Liver (tissue), 3 donors: ENCODE measurements at regions not wholly inside any gene's neighbourhood (a gene's known extent, or its start where the extent isn't known, plus 50 kb on each side); places are given as distances from the start of the nearest gene placed in this dataset.

Experiments used
- EGR1 ChIP-seq, 2 donors: IDR thresholded peaks; 2 replicates each; pipeline ENCODE4 v1.6.1; 2016 to 2018; ENCODE audit warnings: antibody characterized with exemption in 2 of 2, low read depth in 2 of 2
- FOXA1 ChIP-seq: IDR thresholded peaks from 2 replicates; pipeline ENCODE4 v1.6.1; 2016; ENCODE audit warnings: antibody characterized with exemption
- RAD21 ChIP-seq, 2 donors: IDR thresholded peaks; 2 replicates each; pipeline ENCODE4 v1.6.1; 2016; ENCODE audit warnings: antibody characterized with exemption in 2 of 2, mild to moderate bottlenecking in 2 of 2
- RXRA ChIP-seq, 2 donors: IDR thresholded peaks; 2 replicates each; pipeline ENCODE4 v1.6.1; 2017 to 2018; ENCODE audit warnings: antibody characterized with exemption in 2 of 2, mild to moderate bottlenecking in 1 of 2
- SP1 ChIP-seq: IDR thresholded peaks from 2 replicates; pipeline ENCODE4 v1.6.1; 2018; ENCODE audit warnings: antibody characterized with exemption, mild to moderate bottlenecking
- TF ChIP-seq, protein P1 (sequence below): fragments of 150-350 bp; IDR thresholded peaks from 2 replicates; pipeline ENCODE4 v1.5.1; 2017; ENCODE audit warnings: improper control_type of control experiment, low read depth, low read length; ENCODE audit not compliant: missing input control
- TF ChIP-seq, protein P2 (sequence below): IDR thresholded peaks from 2 replicates; pipeline ENCODE4 v1.6.1; 2016; ENCODE audit warnings: antibody characterized with exemption, mild to moderate bottlenecking
- TF ChIP-seq, protein P3 (sequence below): IDR thresholded peaks from 2 replicates; pipeline ENCODE4 v1.6.1; 2016; ENCODE audit warnings: antibody characterized with exemption
- donor health status: healthy.
- donor health status: healthy.

DNA sequence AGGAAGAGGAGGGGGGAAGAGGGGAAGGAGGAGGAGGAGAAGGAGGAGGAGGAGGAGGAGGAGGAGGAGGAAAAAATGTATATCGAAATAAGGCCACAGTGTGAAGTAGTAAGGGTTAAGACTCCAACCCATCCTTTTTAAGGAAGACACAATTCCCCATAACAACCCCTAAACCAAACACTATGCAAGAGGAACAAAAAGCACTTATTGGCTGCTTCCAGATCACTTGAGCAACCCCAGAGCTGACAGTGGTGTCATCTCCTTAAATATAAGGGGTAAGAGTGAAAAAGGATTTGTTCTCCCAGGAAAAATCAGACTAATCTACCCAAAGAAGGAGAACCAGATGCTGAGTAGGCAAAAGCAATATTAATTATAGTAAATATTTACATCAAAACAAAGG, 169.1 kb upstream of the SASH1 start:
- TF ChIP-seq FOXA1 (no peak), RAD21 (IDR thresholded peaks at IDR 0.05) (no peak), EGR1 (IDR thresholded peaks at IDR 0.05; ENCODE audit: low read depth in 2 of 2) (no peak), RXRA (IDR thresholded peaks at IDR 0.05) (no peak), SP1 (no peak)
- TF ChIP-seq, protein P1, sequence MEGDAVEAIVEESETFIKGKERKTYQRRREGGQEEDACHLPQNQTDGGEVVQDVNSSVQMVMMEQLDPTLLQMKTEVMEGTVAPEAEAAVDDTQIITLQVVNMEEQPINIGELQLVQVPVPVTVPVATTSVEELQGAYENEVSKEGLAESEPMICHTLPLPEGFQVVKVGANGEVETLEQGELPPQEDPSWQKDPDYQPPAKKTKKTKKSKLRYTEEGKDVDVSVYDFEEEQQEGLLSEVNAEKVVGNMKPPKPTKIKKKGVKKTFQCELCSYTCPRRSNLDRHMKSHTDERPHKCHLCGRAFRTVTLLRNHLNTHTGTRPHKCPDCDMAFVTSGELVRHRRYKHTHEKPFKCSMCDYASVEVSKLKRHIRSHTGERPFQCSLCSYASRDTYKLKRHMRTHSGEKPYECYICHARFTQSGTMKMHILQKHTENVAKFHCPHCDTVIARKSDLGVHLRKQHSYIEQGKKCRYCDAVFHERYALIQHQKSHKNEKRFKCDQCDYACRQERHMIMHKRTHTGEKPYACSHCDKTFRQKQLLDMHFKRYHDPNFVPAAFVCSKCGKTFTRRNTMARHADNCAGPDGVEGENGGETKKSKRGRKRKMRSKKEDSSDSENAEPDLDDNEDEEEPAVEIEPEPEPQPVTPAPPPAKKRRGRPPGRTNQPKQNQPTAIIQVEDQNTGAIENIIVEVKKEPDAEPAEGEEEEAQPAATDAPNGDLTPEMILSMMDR, result no peak
- TF ChIP-seq, protein P2, sequence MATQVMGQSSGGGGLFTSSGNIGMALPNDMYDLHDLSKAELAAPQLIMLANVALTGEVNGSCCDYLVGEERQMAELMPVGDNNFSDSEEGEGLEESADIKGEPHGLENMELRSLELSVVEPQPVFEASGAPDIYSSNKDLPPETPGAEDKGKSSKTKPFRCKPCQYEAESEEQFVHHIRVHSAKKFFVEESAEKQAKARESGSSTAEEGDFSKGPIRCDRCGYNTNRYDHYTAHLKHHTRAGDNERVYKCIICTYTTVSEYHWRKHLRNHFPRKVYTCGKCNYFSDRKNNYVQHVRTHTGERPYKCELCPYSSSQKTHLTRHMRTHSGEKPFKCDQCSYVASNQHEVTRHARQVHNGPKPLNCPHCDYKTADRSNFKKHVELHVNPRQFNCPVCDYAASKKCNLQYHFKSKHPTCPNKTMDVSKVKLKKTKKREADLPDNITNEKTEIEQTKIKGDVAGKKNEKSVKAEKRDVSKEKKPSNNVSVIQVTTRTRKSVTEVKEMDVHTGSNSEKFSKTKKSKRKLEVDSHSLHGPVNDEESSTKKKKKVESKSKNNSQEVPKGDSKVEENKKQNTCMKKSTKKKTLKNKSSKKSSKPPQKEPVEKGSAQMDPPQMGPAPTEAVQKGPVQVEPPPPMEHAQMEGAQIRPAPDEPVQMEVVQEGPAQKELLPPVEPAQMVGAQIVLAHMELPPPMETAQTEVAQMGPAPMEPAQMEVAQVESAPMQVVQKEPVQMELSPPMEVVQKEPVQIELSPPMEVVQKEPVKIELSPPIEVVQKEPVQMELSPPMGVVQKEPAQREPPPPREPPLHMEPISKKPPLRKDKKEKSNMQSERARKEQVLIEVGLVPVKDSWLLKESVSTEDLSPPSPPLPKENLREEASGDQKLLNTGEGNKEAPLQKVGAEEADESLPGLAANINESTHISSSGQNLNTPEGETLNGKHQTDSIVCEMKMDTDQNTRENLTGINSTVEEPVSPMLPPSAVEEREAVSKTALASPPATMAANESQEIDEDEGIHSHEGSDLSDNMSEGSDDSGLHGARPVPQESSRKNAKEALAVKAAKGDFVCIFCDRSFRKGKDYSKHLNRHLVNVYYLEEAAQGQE, result no peak
- TF ChIP-seq, protein P3, sequence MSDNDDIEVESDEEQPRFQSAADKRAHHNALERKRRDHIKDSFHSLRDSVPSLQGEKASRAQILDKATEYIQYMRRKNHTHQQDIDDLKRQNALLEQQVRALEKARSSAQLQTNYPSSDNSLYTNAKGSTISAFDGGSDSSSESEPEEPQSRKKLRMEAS, result no peak
